ENCODE measurements at regions not wholly inside any gene's neighbourhood (a gene's known extent, or its start where the extent isn't known, plus 50 kb on each side); places are given as distances from the start of the nearest gene placed in this dataset.
"Not testable (repeated sequence)": the region's sequence is repeated elsewhere in the genome, so short reads cannot be mapped to it uniquely, and the experiment has no call there.

DNA sequence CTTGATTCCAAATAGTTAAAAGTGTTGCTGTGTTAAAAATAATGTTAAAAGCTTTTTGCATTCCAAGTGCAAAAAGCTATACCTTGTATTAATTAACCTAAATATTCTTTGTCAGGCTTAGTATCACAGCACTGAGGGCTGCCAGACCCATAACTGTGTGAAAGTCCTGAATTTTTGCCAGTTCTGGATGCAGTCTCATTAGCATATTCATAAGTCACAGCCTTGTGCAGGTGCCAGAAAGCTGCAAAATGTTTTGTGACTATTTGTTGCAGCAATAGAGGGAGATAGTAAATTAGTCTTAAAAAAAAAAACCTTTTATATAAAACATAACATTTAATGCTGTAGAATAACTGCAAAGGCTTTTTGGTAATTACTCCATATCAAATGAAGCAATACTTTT lies 56.6 kb downstream of the SLITRK1 start:
- no peak for DNase-seq (ENCODE audit: low read depth, low spot score)

- no peak for DNase-seq (ENCODE audit: low read depth, low spot score)
Observed at GRCh38 chr13:83824560-83824959, 57.7 kb downstream of the SLITRK1 start.

DNA sequence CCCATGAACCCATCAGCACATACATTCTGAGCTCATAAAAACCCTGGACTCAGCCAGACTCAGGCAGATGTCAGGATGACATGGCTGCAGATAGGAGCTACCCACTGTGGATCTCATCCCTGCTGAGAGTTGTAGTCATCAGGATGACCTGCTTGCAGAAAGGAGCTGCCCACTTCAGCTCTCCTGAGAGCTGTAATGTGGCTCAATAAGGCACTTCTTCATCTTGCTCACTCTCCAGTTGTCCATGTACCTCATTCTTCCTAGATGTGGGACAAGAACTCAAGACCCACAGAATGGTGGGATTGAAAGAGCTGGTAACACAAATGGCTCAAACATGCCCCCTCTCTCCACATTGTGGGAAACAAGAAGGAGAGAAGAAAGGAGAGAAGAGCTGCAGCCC lies 58.2 kb downstream of the SLITRK1 start:
- no peak for DNase-seq (ENCODE audit: low read depth, low spot score)

DNA sequence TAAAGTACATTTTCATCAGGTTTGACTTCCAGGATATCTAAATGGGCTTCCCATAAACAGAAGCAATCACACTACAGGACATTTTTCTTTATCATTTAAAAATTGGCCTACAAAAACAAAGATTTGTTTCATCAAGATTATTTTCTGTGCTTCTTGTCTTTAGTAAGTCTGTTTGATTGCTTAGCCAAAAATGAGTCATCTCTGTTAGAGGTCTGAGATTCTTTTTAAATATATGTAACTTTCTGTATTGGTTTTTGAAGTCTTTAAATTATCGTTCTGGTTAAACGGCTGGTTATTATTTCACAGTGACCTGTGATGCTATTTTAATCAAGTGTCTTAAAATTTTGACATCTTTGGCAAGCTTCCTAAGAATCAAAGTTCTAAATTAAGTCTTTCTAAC lies 62.7 kb downstream of the SLITRK1 start:
- no peak for DNase-seq (ENCODE audit: low read depth, low spot score)

DNA sequence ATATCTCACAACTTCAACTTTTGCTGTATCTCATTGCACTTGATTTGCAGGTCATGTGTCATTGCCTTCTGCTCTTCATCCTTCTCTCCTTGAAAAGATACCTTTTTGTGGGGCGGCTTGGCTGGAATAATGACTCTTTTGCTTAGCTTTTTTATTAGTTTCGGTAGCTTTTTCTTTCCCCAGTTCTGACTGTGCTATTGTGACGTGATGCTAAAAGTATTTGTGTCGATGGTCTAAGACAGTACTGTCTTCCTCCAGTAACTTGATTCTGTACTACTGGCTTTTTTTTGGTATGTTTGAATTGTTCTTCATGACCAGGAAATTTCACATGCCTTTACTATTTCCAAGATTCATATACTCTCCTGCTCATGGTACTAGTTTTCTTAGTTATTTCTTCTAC lies 63.1 kb downstream of the SLITRK1 start:
- no peak for DNase-seq (ENCODE audit: low read depth, low spot score)

DNA sequence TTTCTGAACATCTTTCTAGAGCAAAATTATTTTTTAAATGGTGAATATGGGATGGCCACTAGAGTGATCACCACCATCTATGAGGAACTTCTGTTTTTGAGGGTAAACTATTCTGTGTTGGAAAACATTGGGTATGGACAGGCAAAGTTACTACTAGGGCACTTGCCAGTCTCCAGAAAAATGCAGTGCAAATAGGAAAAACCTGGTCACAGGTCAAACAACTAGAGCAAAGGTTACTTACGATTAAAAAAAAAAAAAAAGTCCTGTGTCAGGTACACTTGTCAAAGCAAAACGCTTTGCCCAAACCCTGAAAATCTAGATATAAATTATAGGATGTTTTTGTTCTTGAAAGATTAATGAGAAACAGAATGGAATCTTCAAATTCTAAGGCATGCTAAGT lies 66.2 kb downstream of the SLITRK1 start:
- no peak for DNase-seq (ENCODE audit: low read depth, low spot score)

DNA sequence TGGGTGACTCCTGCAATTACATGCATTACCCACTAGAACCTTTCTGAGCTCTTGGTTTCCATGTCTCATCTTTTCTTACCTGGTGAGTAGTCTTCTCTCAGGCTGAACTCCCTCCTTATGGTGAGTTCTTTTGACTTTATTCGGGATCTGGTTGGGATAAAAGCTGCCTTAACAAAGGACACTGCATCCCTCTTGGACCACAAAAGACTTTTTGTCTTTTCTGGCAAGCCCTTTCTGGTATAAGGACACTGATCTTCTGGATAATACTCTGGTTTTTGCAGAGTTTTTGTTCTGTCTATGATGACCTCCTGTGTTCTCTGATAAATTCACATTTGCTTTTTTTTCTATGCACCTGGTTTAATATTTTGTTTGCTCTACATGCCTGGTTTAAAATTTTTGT lies 66.7 kb downstream of the SLITRK1 start:
- no peak for DNase-seq (ENCODE audit: low read depth, low spot score)

- DNase-seq (ENCODE audit: low read depth, low spot score), result no peak
Observed at GRCh38 chr13:83810136-83810535, 72.1 kb downstream of the SLITRK1 start.

DNA sequence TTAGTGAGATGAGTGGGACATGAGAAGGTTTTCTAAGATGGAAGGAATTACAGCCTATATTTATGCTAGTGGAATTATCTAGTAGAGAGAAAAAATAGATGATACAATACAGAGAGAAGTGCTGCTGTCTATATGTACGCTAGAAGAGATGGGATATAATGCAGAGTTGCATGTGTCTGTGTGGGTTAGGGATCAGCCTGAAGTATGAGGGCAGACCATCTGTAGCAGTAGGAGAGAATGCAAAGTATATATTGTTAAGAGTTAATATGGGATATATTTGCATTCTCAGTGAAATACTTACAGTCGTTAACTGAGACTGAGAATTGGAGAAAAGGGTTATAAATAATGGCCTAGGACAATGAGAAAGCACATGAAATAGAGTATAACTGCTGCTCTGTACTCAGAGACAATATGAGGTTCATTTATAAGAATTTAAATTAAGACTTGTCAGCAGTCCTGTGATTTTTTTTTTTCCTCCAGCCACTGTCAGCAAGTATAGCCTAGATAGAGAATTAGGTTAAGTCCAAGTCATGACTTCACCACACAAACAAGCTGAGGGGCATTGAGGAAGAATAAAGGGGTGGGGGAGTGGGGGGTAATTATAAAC lies 77.8 kb downstream of the SLITRK1 start:
- DNase-seq (ENCODE audit: low read depth, low spot score), result no peak

DNA sequence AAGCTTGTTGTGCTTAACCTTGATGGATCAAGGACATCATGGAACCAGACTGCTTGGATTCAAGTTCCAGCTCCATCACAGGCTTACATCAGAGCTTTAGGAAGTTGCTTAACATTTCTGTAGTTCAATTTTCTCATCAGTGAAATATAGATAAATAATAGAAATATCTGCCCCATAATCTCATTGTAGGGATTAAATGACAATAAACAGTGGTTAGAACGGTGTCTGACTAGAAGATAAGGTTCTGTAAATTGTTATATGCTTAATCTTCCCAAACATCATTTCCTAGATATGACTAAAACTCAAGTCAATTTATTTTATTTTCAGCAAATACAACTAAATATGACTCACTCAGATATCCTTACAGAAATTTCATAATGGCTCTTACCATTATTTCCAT lies 83.5 kb downstream of the SLITRK1 start:
- no peak for DNase-seq (ENCODE audit: low read depth, low spot score)

GRCh38 chr13:83796364-83796763 lies 85.9 kb downstream of the SLITRK1 start:
- DNase-seq (ENCODE audit: low read depth, low spot score), result no peak

DNA sequence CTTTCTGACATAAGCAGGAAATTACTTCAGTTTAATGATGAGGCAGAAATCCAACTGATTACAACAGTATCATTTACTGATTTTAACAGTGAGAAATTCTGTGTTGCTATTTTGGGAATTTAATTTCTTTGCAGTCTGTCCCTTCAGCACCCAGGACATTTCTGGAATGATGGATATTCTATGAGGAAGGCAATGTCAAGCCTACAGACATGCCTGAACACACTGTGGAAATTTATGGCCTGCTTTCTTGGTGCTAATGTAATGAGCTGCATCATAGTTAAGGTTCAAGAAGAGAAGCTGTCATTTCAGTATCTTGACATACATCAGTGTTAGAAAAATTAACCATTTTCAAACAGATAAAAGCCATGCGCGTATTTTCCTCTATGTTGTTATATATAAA lies 87.7 kb downstream of the SLITRK1 start:
- no peak for DNase-seq (ENCODE audit: low read depth, low spot score)

- no peak for DNase-seq (ENCODE audit: low read depth, low spot score)
Observed at GRCh38 chr13:83780227-83780626, 102.0 kb downstream of the SLITRK1 start.

DNA sequence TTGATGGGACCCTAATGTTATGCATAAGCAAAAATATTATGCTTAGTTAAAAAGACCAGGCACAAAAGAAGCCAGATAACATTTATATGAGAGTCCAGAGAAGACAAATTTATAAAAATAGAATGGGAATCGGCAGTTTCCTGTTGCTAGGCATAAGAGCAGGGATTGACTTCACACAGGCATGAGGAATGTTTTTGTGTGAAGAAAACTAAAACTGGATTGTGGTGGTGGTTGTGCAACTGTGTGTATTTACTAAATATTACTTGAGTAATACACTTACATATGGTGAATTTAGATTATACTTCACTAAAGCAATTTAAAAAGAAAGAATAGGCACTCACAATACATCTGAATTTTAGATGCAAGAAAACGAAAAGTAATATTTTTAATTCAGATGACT lies 108.3 kb downstream of the SLITRK1 start:
- no peak for DNase-seq (ENCODE audit: low read depth, low spot score)

- no peak for DNase-seq (ENCODE audit: low read depth, low spot score)
Observed at GRCh38 chr13:83765796-83766195, 116.5 kb downstream of the SLITRK1 start.

- DNase-seq (ENCODE audit: low read depth, low spot score), result no peak
Observed at GRCh38 chr13:83761631-83762030, 120.6 kb downstream of the SLITRK1 start.

GRCh38 chr13:83755210-83755609 lies 127.1 kb downstream of the SLITRK1 start:
- not testable (repeated sequence) for DNase-seq (ENCODE audit: low read depth, low spot score)

- DNase-seq (ENCODE audit: low read depth, low spot score), result no peak
Observed at GRCh38 chr13:83753912-83754624, 128.2 kb downstream of the SLITRK1 start.

DNA sequence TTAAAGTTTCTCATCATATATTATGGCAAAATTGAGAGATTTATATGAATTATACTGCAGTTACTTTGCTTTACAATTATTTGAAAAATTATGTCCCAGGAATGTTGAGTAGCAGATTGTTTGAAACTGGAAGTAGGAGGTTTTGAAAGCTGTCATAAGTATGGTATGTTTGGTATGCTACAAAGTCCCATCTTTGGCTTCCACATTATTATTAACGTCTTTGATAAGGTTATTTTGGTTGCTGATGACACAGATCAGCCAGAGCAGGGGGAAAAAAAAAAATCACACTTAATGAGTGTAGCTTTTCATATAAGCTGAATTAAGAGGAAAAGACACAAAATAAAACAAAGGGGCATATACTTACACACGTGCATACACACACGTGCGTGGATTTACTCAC lies 130.1 kb downstream of the SLITRK1 start:
- no peak for DNase-seq (ENCODE audit: low read depth, low spot score)

GRCh38 chr13:83740622-83741021 lies 141.7 kb downstream of the SLITRK1 start:
- no peak for DNase-seq (ENCODE audit: low read depth, low spot score)

DNA sequence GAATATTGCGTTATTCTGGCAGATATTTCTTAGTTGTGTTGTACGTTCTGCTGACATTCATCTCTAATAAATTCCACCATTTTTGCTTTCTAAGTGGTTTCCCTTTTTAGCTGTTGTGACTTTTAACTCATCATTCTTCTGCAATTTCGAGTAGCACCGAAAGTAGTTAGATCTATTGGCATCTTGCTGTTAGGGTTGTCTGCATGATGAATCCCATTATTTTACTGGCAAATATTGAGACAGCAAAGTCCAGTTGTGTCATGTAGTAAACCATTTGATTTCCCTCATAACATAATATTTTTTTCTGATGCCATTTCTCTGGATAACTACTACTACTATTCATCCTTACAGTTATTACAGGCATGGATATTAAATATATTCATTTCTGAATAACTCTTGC lies 143.9 kb downstream of the SLITRK1 start:
- no peak for DNase-seq (ENCODE audit: low read depth, low spot score)

DNA sequence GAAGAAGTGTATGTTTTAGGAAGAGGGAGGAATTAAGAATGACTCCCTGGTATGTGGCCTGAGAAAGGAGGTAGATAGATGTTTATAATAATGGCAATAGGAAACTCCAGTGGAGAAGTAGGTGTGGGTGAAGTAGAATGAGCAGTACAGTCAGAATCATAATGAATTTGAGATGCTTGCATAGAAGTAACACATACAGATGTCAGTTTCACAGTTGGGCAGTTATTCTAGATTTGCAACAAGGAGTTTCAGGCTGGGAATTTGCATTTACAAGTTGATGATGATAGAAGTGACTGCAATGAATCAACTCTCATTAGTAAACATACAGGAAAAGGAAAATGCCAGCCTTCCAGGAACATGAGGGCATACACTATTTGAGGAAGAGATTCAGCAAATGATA lies 149.0 kb downstream of the SLITRK1 start:
- no peak for DNase-seq (ENCODE audit: low read depth, low spot score)

GRCh38 chr13:83732755-83733154 lies 149.5 kb downstream of the SLITRK1 start:
- DNase-seq (ENCODE audit: low read depth, low spot score), result no peak

GRCh38 chr13:83731113-83731512 lies 151.2 kb downstream of the SLITRK1 start:
- DNase-seq (ENCODE audit: low read depth, low spot score), result no peak
